ENCODE measurements at regions not wholly inside any gene's neighbourhood (a gene's known extent, or its start where the extent isn't known, plus 50 kb on each side); places are given as distances from the start of the nearest gene placed in this dataset.

DNA sequence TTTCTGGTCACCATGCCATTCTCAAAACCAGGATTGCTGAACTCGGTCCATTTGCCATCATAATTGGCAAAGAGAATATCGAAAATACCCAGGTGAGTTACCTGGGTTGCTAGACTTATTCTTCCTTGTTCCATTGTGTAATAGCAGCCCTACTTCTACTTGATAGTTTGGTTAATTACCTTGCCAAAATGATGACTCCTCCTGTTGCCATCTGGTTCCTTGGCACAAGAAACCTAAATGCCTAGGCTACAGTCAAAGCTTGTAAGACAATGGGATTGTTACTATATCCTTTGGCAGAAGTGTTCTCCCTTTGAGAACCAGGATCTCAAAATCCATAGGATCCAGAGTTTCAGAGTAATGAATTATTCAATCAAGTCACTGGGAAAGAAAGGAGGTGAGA is 373.2 kb upstream of the ACTBL2 start:
- Histone ChIP-seq H2AFZ (no peak overlapping the region), H4K20me1 (ENCODE audit: insufficient read depth, poor library complexity, severe bottlenecking) (no peaks in the 10 kb centered on the region), H3K79me2 (no peaks in the 10 kb centered on the region), H3K4me1 (ENCODE audit: insufficient read depth) (no peaks in the 10 kb centered on the region), H3K36me3 (replicated peaks; ENCODE audit: insufficient read depth, low read depth) (no peaks in the 10 kb centered on the region), H3K27ac (no peak overlapping the region), H3K27me3 (no peaks in the 10 kb centered on the region), H3K9me2 (replicated peaks; ENCODE audit: insufficient read depth) (no peaks in the 10 kb centered on the region), H3K4me3 (no peak overlapping the region), H3K9me3 (ENCODE audit: low read depth) (no peaks in the 10 kb centered on the region), H3K4me2 (no peak overlapping the region)
- WGBS (ENCODE audit: low lambda C conversion rate, missing lambda C conversion rate) = 93% methylated on average over 2 of the region's 2 CpGs
- no peak for DNase-seq (ENCODE audit: low spot score)
- TF ChIP-seq, protein P1, sequence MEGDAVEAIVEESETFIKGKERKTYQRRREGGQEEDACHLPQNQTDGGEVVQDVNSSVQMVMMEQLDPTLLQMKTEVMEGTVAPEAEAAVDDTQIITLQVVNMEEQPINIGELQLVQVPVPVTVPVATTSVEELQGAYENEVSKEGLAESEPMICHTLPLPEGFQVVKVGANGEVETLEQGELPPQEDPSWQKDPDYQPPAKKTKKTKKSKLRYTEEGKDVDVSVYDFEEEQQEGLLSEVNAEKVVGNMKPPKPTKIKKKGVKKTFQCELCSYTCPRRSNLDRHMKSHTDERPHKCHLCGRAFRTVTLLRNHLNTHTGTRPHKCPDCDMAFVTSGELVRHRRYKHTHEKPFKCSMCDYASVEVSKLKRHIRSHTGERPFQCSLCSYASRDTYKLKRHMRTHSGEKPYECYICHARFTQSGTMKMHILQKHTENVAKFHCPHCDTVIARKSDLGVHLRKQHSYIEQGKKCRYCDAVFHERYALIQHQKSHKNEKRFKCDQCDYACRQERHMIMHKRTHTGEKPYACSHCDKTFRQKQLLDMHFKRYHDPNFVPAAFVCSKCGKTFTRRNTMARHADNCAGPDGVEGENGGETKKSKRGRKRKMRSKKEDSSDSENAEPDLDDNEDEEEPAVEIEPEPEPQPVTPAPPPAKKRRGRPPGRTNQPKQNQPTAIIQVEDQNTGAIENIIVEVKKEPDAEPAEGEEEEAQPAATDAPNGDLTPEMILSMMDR (IDR thresholded peaks at IDR 0.05; ENCODE audit: poor library complexity) = no peak
- TF ChIP-seq EZH2phosphoT487 (IDR thresholded peaks at IDR 0.05; ENCODE audit: low read depth, severe bottlenecking, unreplicated experiment) = no peak
- no peak for TF ChIP-seq EZH2 (IDR thresholded peaks at IDR 0.05; ENCODE audit: borderline replicate concordance)

DNA sequence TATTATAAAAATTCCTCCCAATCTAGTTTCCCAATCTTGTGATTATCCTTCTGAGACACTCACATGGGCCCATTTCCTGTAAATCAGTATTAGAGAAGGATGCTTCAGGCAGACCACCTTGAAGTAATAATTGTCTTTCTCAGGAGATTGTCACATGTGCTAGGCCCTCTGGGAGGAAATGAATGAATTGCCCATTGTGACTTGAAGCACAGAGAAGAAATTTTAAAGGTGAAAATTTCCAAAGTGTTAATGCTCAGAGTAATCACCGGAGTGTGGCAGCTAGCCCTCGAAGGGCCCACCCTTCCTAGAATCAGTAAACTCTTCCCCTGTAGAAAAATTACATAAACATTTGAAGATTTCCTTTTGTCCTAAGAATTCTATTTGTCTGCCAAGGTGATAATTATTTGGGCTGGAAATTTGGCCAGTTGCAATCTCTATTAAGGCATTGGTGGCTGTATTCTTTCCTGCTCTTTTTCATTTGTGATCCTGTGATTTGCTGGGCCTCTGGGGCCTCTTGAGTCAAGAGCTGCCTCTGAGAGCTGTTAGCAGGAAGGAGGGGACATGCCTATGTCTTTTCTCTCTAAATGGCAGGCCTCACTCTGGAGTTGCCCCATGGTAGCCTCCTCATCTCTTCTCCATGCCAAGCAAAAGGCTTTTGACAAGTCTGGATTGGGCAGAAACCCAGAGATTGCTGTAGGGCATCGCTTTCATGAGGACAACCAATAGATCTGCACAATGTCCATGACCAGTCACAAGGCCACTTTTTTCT is 371.5 kb upstream of the ACTBL2 start:
- WGBS (ENCODE audit: low lambda C conversion rate, missing lambda C conversion rate) = 90% methylated on average over 3 of the region's 3 CpGs
- no peak overlapping the region for H3K4me3 ChIP-seq

DNA sequence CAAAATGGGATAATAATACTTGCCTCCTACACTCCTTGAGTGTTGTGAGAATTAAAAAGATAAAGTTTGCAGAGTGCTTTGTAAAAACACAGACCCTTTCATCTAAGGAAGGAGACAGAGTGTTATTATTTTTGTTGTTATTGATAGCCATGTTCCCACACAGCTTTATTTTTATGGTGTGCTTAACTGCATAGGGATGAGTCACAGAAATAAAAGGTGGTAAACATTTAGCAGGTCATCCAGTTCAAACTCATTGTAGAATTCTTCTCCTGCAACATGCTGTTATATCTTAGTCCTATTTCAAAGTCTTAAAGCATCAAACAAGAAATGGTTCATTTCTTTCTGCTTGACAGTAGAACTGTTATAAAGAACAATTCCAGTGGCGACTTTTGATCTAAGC is 367.5 kb upstream of the ACTBL2 start:
- Histone ChIP-seq H4K20me1 (ENCODE audit: insufficient read depth, poor library complexity, severe bottlenecking) (no peaks in the 10 kb centered on the region), H3K4me3 (no peak overlapping the region), H3K9me2 (replicated peaks; ENCODE audit: insufficient read depth) (no peaks in the 10 kb centered on the region), H3K4me2 (no peak overlapping the region), H2AFZ (no peak overlapping the region), H3K9me3 (ENCODE audit: low read depth) (no peaks in the 10 kb centered on the region), H3K27me3 (no peaks in the 10 kb centered on the region), H3K36me3 (replicated peaks; ENCODE audit: insufficient read depth, low read depth) (no peaks in the 10 kb centered on the region), H3K4me1 (ENCODE audit: insufficient read depth) (no peaks in the 10 kb centered on the region), H3K27ac (no peak overlapping the region), H3K79me2 (no peaks in the 10 kb centered on the region)
- TF ChIP-seq EZH2phosphoT487 (IDR thresholded peaks at IDR 0.05; ENCODE audit: low read depth, severe bottlenecking, unreplicated experiment) (no peak), EZH2 (IDR thresholded peaks at IDR 0.05; ENCODE audit: borderline replicate concordance) (no peak)
- no peak for DNase-seq (ENCODE audit: low spot score)
- WGBS (ENCODE audit: low lambda C conversion rate, missing lambda C conversion rate) = 70% methylated on average over 1 of the region's 1 CpG

More for the DNA sequence above, 371.5 kb upstream of the ACTBL2 start:
- Histone ChIP-seq H3K27ac (no peak overlapping the region), H3K79me2 (no peaks in the 10 kb centered on the region), H3K4me1 (ENCODE audit: insufficient read depth) (no peaks in the 10 kb centered on the region), H4K20me1 (ENCODE audit: insufficient read depth, poor library complexity, severe bottlenecking) (no peaks in the 10 kb centered on the region), H3K4me2 (no peak overlapping the region), H3K9me2 (replicated peaks; ENCODE audit: insufficient read depth) (no peaks in the 10 kb centered on the region), H2AFZ (no peak overlapping the region), H3K9me3 (ENCODE audit: low read depth) (no peaks in the 10 kb centered on the region), H3K27me3 (no peaks in the 10 kb centered on the region), H3K36me3 (replicated peaks; ENCODE audit: insufficient read depth, low read depth) (no peaks in the 10 kb centered on the region)
- TF ChIP-seq, protein P1 (IDR thresholded peaks at IDR 0.05; ENCODE audit: poor library complexity) = no peak
- TF ChIP-seq EZH2phosphoT487 (IDR thresholded peaks at IDR 0.05; ENCODE audit: low read depth, severe bottlenecking, unreplicated experiment) (no peak), EZH2 (IDR thresholded peaks at IDR 0.05; ENCODE audit: borderline replicate concordance) (no peak)
- no peak for DNase-seq (ENCODE audit: low spot score)

DNA sequence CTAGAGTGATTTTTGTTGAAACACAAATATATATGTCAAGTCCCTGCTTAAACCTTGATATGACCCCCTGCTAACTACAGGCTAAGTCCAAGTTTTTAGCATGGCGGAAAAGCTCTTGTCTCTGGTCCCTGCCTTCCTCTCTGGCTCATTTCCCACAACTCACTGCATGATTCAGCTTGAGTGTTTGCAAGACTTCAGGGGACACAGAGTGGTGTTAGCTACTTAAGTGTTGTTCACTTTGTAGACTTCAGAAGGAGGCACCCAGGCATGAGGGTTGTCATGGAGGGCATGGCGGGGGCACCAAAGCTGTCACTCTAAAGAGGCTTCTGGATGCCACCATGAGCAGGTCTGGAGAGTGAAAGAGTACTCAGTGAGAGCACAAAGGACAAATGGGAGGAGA is 362.4 kb upstream of the ACTBL2 start:
- Histone ChIP-seq H3K79me2 (no peaks in the 10 kb centered on the region), H3K4me3 (no peak overlapping the region), H3K9me2 (replicated peaks; ENCODE audit: insufficient read depth) (no peaks in the 10 kb centered on the region), H2AFZ (no peak overlapping the region), H3K4me2 (no peak overlapping the region), H3K9me3 (ENCODE audit: low read depth) (no peaks in the 10 kb centered on the region), H3K4me1 (ENCODE audit: insufficient read depth) (no peaks in the 10 kb centered on the region), H3K27me3 (no peaks in the 10 kb centered on the region), H3K36me3 (replicated peaks; ENCODE audit: insufficient read depth, low read depth) (no peaks in the 10 kb centered on the region), H4K20me1 (ENCODE audit: insufficient read depth, poor library complexity, severe bottlenecking) (no peaks in the 10 kb centered on the region), H3K27ac (no peak overlapping the region)
- TF ChIP-seq EZH2 (IDR thresholded peaks at IDR 0.05; ENCODE audit: borderline replicate concordance) (no peak), EZH2phosphoT487 (IDR thresholded peaks at IDR 0.05; ENCODE audit: low read depth, severe bottlenecking, unreplicated experiment) (no peak)
- TF ChIP-seq, protein P1 (IDR thresholded peaks at IDR 0.05; ENCODE audit: poor library complexity) = no peak
- 95% methylated on average over 2 of the region's 2 CpGs for WGBS (ENCODE audit: low lambda C conversion rate, missing lambda C conversion rate)
- DNase-seq (ENCODE audit: low spot score) = no peak

Data from hepatocyte (in vitro differentiated cells).